ELR (cell line): ENCODE measurements at regions not wholly inside any gene's neighbourhood (a gene's known extent, or its start where the extent isn't known, plus 50 kb on each side); places are given as distances from the start of the nearest gene placed in this dataset.
"Not testable (repeated sequence)": the region's sequence is repeated elsewhere in the genome, so short reads cannot be mapped to it uniquely, and the experiment has no call there.

Experiments used
- DNase-seq: peaks from one replicate; pipeline ENCODE4 v3.0.0-alpha.2; 2015; ENCODE audit warnings: low read depth

- DNase-seq: no peak
Measured at GRCh38 chr4:114249561-114249960, 270.1 kb upstream of the ARSJ start.

- no peak for DNase-seq
Measured at GRCh38 chr4:114249976-114250375, 270.5 kb upstream of the ARSJ start.

- DNase-seq: no peak
Measured at GRCh38 chr4:114250439-114250891, 271.0 kb upstream of the ARSJ start.

GRCh38 chr4:114251020-114251419, 271.6 kb upstream of the ARSJ start:
- DNase-seq: no peak

GRCh38 chr4:114252499-114252898, 273.1 kb upstream of the ARSJ start:
- DNase-seq: no peak

GRCh38 chr4:114257501-114257900, 278.1 kb upstream of the ARSJ start:
- no peak for DNase-seq

GRCh38 chr4:114262421-114262820, 283.0 kb upstream of the ARSJ start:
- not testable (repeated sequence) for DNase-seq

- DNase-seq: peak; percentile 74
Measured at GRCh38 chr4:114263233-114263632, 283.8 kb upstream of the ARSJ start.

GRCh38 chr4:114264452-114264851, 285.0 kb upstream of the ARSJ start:
- no peak for DNase-seq

- no peak for DNase-seq
Measured at GRCh38 chr4:114264877-114265291, 285.4 kb upstream of the ARSJ start.

- no peak for DNase-seq
Measured at GRCh38 chr4:114265342-114265741, 285.9 kb upstream of the ARSJ start.

- no peak for DNase-seq
Measured at GRCh38 chr4:114267976-114268375, 288.5 kb upstream of the ARSJ start.

GRCh38 chr4:114271031-114271430, 291.6 kb upstream of the ARSJ start:
- peak; percentile 58 for DNase-seq

- DNase-seq: peak; percentile 96
Measured at GRCh38 chr4:114272226-114272625, 292.8 kb upstream of the ARSJ start.

GRCh38 chr4:114273238-114273637, 293.8 kb upstream of the ARSJ start:
- no peak for DNase-seq

GRCh38 chr4:114277690-114278089, 298.2 kb upstream of the ARSJ start:
- peak; percentile 60 for DNase-seq

GRCh38 chr4:114279066-114279465, 299.6 kb upstream of the ARSJ start:
- no peak for DNase-seq

GRCh38 chr4:114279711-114280110, 300.3 kb upstream of the ARSJ start:
- no peak for DNase-seq

GRCh38 chr4:114280645-114281044, 301.2 kb upstream of the ARSJ start:
- DNase-seq: no peak

- peak; percentile 38 for DNase-seq
Measured at GRCh38 chr4:114281164-114281960, 301.9 kb upstream of the ARSJ start.

- no peak for DNase-seq
Measured at GRCh38 chr4:114282937-114283336, 303.5 kb upstream of the ARSJ start.

GRCh38 chr4:114284629-114285028, 305.2 kb upstream of the ARSJ start:
- DNase-seq: no peak

- peak; percentile 17 for DNase-seq
Measured at GRCh38 chr4:114286262-114286810, 306.9 kb upstream of the ARSJ start.
